H9 (cell line): ENCODE measurements at regions not wholly inside any gene's neighbourhood (a gene's known extent, or its start where the extent isn't known, plus 50 kb on each side); places are given as distances from the start of the nearest gene placed in this dataset.

Source experiments
- DNase-seq: peaks from one replicate; pipeline ENCODE4 v3.0.0-alpha.2; 2017
- H2AFZ ChIP-seq: one replicate; pipeline ENCODE4 v1.6.1; 2013; ENCODE audit warnings: mild to moderate bottlenecking, low read length, control low read depth, moderate library complexity
- H2AK5ac ChIP-seq: 2 replicates; pipeline ENCODE4 v1.6.1; 2013; ENCODE audit warnings: low read length, control low read depth, mixed read lengths; ENCODE audit not compliant: insufficient read length
- H2BK120ac ChIP-seq: one replicate; pipeline ENCODE4 v1.6.1; 2013; ENCODE audit warnings: low read depth, mild to moderate bottlenecking, low read length, control low read depth, inconsistent platforms; ENCODE audit not compliant: poor library complexity, severe bottlenecking
- H2BK12ac ChIP-seq: 2 replicates; pipeline ENCODE4 v1.6.1; 2013; ENCODE audit warnings: low read length, control low read depth, mixed read lengths, low read depth; ENCODE audit not compliant: insufficient read length
- H2BK15ac ChIP-seq: 2 replicates; pipeline ENCODE4 v1.6.1; 2013; ENCODE audit warnings: low read depth, low read length, control low read depth
- H2BK20ac ChIP-seq: one replicate; pipeline ENCODE4 v1.6.1; 2013; ENCODE audit warnings: low read depth, mild to moderate bottlenecking, low read length, control low read depth, inconsistent platforms; ENCODE audit not compliant: poor library complexity, severe bottlenecking
- H2BK5ac ChIP-seq: 2 replicates; pipeline ENCODE4 v1.6.1; 2013; ENCODE audit warnings: low read length, control low read depth, mixed read lengths; ENCODE audit not compliant: insufficient read length
- H3K14ac ChIP-seq: 2 replicates; pipeline ENCODE4 v1.6.1; 2013; ENCODE audit warnings: low read length, control low read depth; ENCODE audit not compliant: insufficient read depth
- H3K18ac ChIP-seq: 2 replicates; pipeline ENCODE4 v1.6.1; 2013; ENCODE audit warnings: low read depth, mild to moderate bottlenecking, mixed read lengths, low read length, control low read depth; ENCODE audit not compliant: insufficient read length
- H3K23ac ChIP-seq: 2 replicates; pipeline ENCODE4 v1.6.1; 2013; ENCODE audit warnings: low read length, control low read depth, mixed read lengths, low read depth; ENCODE audit not compliant: insufficient read length
- H3K23me2 ChIP-seq: 2 replicates; pipeline ENCODE4 v1.6.1; 2013; ENCODE audit warnings: low read depth, mild to moderate bottlenecking, mixed read lengths, low read length, control low read depth; ENCODE audit not compliant: insufficient read length, poor library complexity, severe bottlenecking
- H3K27ac ChIP-seq: 2 replicates; pipeline ENCODE4 v1.5.1; 2013; ENCODE audit warnings: low read length, control low read depth, mixed read lengths, low read depth; ENCODE audit not compliant: insufficient read length
- H3K27me3 ChIP-seq: 2 replicates; pipeline ENCODE4 v1.6.1; 2013; ENCODE audit warnings: low read length, control low read depth, inconsistent platforms; ENCODE audit not compliant: insufficient read depth
- H3K4ac ChIP-seq: 2 replicates; pipeline ENCODE4 v1.6.1; 2013; ENCODE audit warnings: low read depth, mild to moderate bottlenecking, control low read depth, inconsistent platforms, low read length, moderate library complexity
- H3K4me1 ChIP-seq: 2 replicates; pipeline ENCODE4 v1.6.1; 2013; ENCODE audit warnings: low read length, control low read depth, inconsistent platforms; ENCODE audit not compliant: insufficient read depth
- H3K4me2 ChIP-seq: 2 replicates; pipeline ENCODE4 v1.6.1; 2013; ENCODE audit warnings: low read length, control low read depth, mixed read lengths; ENCODE audit not compliant: insufficient read length, insufficient read depth
- H3K56ac ChIP-seq: 2 replicates; pipeline ENCODE4 v1.6.1; 2013; ENCODE audit warnings: low read depth, mild to moderate bottlenecking, mixed read lengths, low read length, control low read depth; ENCODE audit not compliant: insufficient read length
- H3K79me1 ChIP-seq: 2 replicates; pipeline ENCODE4 v1.6.1; 2013; ENCODE audit warnings: low read depth, mild to moderate bottlenecking, moderate library complexity, low read length, control low read depth, inconsistent platforms; ENCODE audit not compliant: insufficient read depth, poor library complexity, severe bottlenecking
- H3K79me2 ChIP-seq: 2 replicates; pipeline ENCODE4 v1.6.1; 2013; ENCODE audit warnings: low read length, control low read depth, inconsistent platforms; ENCODE audit not compliant: insufficient read depth
- H3K9ac ChIP-seq: 2 replicates; pipeline ENCODE4 v1.6.1; 2013; ENCODE audit warnings: low read length, control low read depth, mixed read lengths; ENCODE audit not compliant: insufficient read length; ENCODE audit errors: extremely low read depth
- H3K9me3 ChIP-seq: one replicate; pipeline ENCODE4 v1.6.1; 2013; ENCODE audit warnings: low read depth, low read length, inconsistent platforms; ENCODE audit not compliant: control insufficient read depth
- H3T11ph ChIP-seq: one replicate; pipeline ENCODE4 v1.6.1; 2013; ENCODE audit warnings: mild to moderate bottlenecking, low read length, control low read depth, inconsistent platforms
- H4K20me1 ChIP-seq: one replicate; pipeline ENCODE4 v1.6.1; 2013; ENCODE audit not compliant: control insufficient read depth, insufficient read length, insufficient read depth
- H4K5ac ChIP-seq: 2 replicates; pipeline ENCODE4 v1.6.1; 2013; ENCODE audit warnings: low read depth, mild to moderate bottlenecking, mixed read lengths, low read length, control low read depth; ENCODE audit not compliant: insufficient read length
- H4K8ac ChIP-seq: replicated peaks from 2 replicates; pipeline ENCODE4 v1.6.1; 2013; ENCODE audit warnings: low read length, control low read depth, mixed read lengths, low read depth; ENCODE audit not compliant: insufficient read length
- H4K91ac ChIP-seq: 2 replicates; pipeline ENCODE4 v1.6.1; 2013; ENCODE audit warnings: low read depth, mild to moderate bottlenecking, moderate library complexity, mixed read lengths, low read length, control low read depth; ENCODE audit not compliant: insufficient read length
- H3K27ac Mint-ChIP-seq, 3 experiments: 2 replicates in 2 of 3; 3 replicates in 1 of 3; pipeline ENCODE4 v1.8.0; 2020 to 2021; ENCODE audit warnings: mixed read lengths in 3 of 3, mild to moderate bottlenecking in 1 of 3, moderate library complexity in 1 of 3
- H3K27me3 Mint-ChIP-seq: 2 replicates; pipeline ENCODE4 v1.8.0; 2021; ENCODE audit warnings: low read depth, mild to moderate bottlenecking, moderate library complexity, mixed read lengths
- H3K36me3 Mint-ChIP-seq, 3 experiments: 2 replicates in 2 of 3; 3 replicates in 1 of 3; pipeline ENCODE4 v1.8.0; 2020 to 2021; ENCODE audit warnings: low read depth in 3 of 3, mixed read lengths in 3 of 3; ENCODE audit not compliant: insufficient read depth in 1 of 3
- H3K4me1 Mint-ChIP-seq, 2 experiments: 2 replicates each; pipeline ENCODE4 v1.8.0; 2020; ENCODE audit warnings: mixed read lengths in 2 of 2
- H3K4me3 Mint-ChIP-seq, 2 experiments: 2 replicates in 1 of 2; 3 replicates in 1 of 2; pipeline ENCODE4 v1.8.0; 2020 to 2021; ENCODE audit warnings: mild to moderate bottlenecking in 2 of 2, mixed read lengths in 2 of 2, moderate library complexity in 1 of 2
- H3K9me3 Mint-ChIP-seq, 2 experiments: 2 replicates in 1 of 2; 3 replicates in 1 of 2; pipeline ENCODE4 v1.8.0; 2020; ENCODE audit warnings: mild to moderate bottlenecking in 2 of 2, mixed read lengths in 2 of 2, moderate library complexity in 1 of 2
- WGBS: extraction: QIAGEN DNeasy Blood & Tissue Kit; methylation state at CpG from one replicate; pipeline ENCODE4 v1.1.7; 2013; ENCODE audit warnings: missing lambda C conversion rate, low lambda C conversion rate, mixed read lengths; ENCODE audit not compliant: insufficient read length; ENCODE audit errors: extremely low coverage; 5-methylcytosine and 5-hydroxymethylcytosine counted together
- TF ChIP-seq, protein P1 (sequence below): fragments of 200-600 bp; sonication (generic); conservative IDR thresholded peaks from 3 replicates; pipeline ENCODE4 v1.8.0; 2021; ENCODE audit warnings: antibody characterized with exemption, mild to moderate bottlenecking

DNA sequence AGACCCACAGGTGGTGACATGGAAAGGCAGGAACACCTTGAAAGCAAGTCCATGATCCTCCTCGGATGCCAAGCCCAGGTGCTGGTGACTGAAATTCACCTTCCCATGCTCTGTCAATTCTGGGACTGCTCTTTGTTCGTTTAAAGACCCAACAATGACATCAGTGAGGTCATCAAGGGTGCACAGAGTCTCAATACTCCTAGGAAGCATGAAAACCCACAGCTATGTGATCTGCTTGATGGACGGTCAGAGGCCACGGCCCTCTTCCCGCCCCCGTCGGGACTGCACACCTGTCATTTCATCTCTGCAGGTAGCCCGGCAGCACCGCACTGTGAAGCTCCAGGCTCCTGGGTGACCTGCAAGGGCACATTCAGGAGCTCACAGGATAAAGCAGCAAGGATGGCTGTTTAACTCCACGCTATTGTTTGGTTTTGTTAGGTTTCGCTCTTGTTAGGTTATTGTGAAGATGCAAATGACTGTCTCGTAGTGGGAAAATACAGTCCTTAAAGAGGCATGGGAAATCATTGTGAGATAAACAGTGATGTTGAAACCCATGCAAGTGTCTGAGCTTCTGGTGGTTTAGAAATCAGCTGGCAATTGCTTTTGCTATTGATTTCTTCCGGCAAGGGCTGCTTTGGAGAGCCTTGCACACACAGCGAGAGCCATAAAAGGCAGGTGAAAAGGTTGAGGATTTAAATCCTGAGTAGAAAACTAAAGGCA lies 124.8 kb upstream of the AJAP1 start:
- Histone ChIP-seq H3K18ac (no peak overlapping the region), H3K27ac (no peak overlapping the region), H2BK5ac (no peak overlapping the region), H3K27me3 (no peaks in the 10 kb centered on the region), H2BK12ac (no peak overlapping the region), H2BK120ac (no peak overlapping the region), H3K14ac (no peak overlapping the region), H3K4ac (no peak overlapping the region), H3K56ac (no peak overlapping the region), H4K91ac (no peak overlapping the region), H3K4me1 (no peaks in the 10 kb centered on the region), H2AFZ (no peak overlapping the region), H3K79me1 (no peaks in the 10 kb centered on the region), H3K9ac (no peak overlapping the region), H2BK15ac (no peak overlapping the region), H4K20me1 (peaks cover 3% of the 10 kb centered on the region), H2BK20ac (no peak overlapping the region), H4K5ac (no peak overlapping the region), H4K8ac (no peak overlapping the region), H3K9me3 (no peaks in the 10 kb centered on the region), H3K23me2 (no peaks in the 10 kb centered on the region), H3K79me2 (no peaks in the 10 kb centered on the region), H3K23ac (no peak overlapping the region), H2AK5ac (no peak overlapping the region), H3K4me2 (no peak overlapping the region), H3T11ph (no peak overlapping the region)
- Mint-ChIP-seq H3K9me3 (0 out of 5 replicates have a peak, but pooled peaks cover 0 to 2% of the 10 kb centered on the region in 2 experiments), H3K27me3 (peaks cover 22% of the 10 kb centered on the region), H3K4me3 (no peak overlapping the region), H3K4me1 (peaks cover 9 to 11% of the 10 kb centered on the region in 2 experiments), H3K36me3 (no peaks in the 10 kb centered on the region), H3K27ac (0 out of 7 replicates have a peak overlapping the region, but pooled peaks of 1 of the 3 experiments have one; percentile 61)
- DNase-seq: peak; percentile 16
- WGBS: no CpG with 5 or more reads among the region's 14 CpGs
- TF ChIP-seq, protein P1, sequence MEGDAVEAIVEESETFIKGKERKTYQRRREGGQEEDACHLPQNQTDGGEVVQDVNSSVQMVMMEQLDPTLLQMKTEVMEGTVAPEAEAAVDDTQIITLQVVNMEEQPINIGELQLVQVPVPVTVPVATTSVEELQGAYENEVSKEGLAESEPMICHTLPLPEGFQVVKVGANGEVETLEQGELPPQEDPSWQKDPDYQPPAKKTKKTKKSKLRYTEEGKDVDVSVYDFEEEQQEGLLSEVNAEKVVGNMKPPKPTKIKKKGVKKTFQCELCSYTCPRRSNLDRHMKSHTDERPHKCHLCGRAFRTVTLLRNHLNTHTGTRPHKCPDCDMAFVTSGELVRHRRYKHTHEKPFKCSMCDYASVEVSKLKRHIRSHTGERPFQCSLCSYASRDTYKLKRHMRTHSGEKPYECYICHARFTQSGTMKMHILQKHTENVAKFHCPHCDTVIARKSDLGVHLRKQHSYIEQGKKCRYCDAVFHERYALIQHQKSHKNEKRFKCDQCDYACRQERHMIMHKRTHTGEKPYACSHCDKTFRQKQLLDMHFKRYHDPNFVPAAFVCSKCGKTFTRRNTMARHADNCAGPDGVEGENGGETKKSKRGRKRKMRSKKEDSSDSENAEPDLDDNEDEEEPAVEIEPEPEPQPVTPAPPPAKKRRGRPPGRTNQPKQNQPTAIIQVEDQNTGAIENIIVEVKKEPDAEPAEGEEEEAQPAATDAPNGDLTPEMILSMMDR: no peak
